Erythroblast (primary cell): ENCODE measurements at regions not wholly inside any gene's neighbourhood (a gene's known extent, or its start where the extent isn't known, plus 50 kb on each side); places are given as distances from the start of the nearest gene placed in this dataset.

ENCODE experiments used
- DNase-seq, 2 experiments: peaks; one replicate each; lab custom pipeline; 2025; lab: John Stamatoyannopoulos, UW
- GATA1 ChIP-seq: IDR thresholded peaks from 2 replicates; pipeline ENCODE4 v1.6.1; 2011; ENCODE audit warnings: low read depth, mild to moderate bottlenecking, control low read depth, low read length, moderate library complexity
- POLR2A ChIP-seq: IDR thresholded peaks from 2 replicates; pipeline ENCODE4 v1.6.1; 2011; ENCODE audit warnings: mild to moderate bottlenecking, low read length

GRCh38 chr2:45276914-45277313, 267.7 kb upstream of the SIX2 start:
- no peak for DNase-seq
- TF ChIP-seq POLR2A (no peak), GATA1 (no peak)

DNA sequence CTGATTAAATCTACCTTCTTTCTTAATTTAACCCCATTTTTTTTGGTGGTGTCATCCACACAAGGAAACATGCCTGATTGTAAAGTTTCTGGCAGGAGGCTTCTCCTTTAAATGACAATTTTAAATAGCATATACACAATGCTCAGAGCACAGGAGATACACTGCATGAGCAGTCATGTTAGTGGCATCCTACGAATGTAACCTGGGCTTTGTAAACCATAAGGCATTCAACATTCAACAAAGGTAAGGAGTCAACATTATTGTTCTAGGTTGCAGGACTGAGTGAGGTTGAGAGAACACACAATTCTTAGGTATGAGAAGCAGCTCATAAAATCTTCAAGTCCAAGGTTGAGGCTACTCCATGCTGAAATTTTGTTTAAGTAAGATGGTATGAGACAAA, 266.6 kb upstream of the SIX2 start:
- no peak for DNase-seq
- TF ChIP-seq POLR2A (no peak), GATA1 (no peak)

DNA sequence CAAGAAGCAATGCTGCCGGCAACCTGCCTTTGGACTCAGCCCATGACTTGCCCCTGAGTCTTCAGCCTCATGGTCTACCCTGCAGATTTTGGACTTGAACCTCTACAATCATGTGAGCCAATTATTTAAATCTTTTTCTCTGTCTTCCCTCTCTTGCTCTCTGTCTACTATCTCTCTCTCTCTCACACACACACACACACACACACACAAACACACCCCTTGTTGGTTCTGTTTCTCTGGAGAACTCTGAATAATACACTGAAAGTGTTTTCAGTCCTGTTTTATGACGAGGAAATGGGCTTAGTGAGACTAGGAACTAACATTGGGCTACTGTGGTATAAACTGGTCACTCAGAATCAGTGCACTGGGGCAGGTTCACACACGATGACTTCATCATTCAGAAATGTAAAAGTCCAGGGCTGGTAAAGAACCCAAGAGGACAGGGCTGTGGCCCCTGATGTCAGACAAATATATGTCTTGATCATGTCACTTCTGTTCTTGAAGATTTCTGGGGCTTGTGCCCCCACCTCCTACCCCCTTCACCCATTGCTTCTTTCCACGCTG, 266.1 kb upstream of the SIX2 start:
- DNase-seq = no peak
- no peak for TF ChIP-seq GATA1
- TF ChIP-seq POLR2A = no peak

- TF ChIP-seq GATA1 (no peak), POLR2A (no peak)
- DNase-seq = no peak
Observed at GRCh38 chr2:45274250-45274926, 265.1 kb upstream of the SIX2 start.

DNA sequence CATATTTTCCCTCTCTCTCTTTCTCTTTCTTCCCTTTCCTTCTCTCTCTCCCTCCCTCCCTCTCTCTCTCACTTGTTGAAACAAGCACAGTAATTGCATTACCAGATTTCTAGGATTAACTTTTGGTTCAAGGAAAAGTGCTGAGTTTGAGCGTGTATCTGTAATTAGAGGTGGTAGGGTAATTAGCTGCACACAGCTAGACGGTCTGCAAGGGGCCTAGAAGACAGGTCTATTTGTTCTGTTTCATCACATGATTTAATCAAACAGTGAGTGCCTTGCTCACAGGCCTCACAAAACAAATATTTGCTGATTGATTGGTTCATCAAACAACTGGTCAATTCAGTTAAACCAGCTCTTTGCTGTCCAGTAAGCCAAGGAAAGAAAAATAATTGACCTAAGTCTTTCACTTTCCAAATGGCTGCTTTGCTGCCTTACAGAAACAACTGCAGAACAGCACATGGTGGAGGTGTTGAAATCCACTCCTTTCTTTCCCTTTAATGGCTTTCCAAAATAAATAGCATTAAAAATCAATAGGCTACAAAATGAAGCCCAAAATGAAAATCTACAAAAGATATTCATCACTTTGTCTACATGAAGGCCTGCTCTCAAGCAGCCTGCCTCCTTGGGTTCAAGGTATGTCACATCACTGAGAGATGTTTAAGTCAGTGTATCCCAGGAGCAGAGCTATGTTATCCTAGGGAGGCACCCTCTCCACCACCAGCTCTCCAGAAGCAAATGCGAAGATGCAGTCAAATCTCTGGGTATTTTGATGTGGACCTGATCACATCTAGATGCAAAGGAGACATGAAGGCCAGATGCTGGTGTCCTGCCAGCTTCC, 264.4 kb upstream of the SIX2 start:
- TF ChIP-seq GATA1 (no peak), POLR2A (no peak)
- DNase-seq = no peak

- no peak for TF ChIP-seq POLR2A
- no peak for TF ChIP-seq GATA1
Observed at GRCh38 chr2:45272549-45273265, 263.5 kb upstream of the SIX2 start.

GRCh38 chr2:45269149-45269793, 260.0 kb upstream of the SIX2 start:
- TF ChIP-seq GATA1 (no peak), POLR2A (no peak)
- DNase-seq = no peak

More at GRCh38 chr2:45272549-45273265, 263.5 kb upstream of the SIX2 start:
- no peak for DNase-seq

GRCh38 chr2:45268631-45269030, 259.4 kb upstream of the SIX2 start:
- TF ChIP-seq POLR2A = no peak
- no peak for DNase-seq

GRCh38 chr2:45267062-45267792, 258.0 kb upstream of the SIX2 start:
- TF ChIP-seq POLR2A (no peak), GATA1 (no peak)

DNA sequence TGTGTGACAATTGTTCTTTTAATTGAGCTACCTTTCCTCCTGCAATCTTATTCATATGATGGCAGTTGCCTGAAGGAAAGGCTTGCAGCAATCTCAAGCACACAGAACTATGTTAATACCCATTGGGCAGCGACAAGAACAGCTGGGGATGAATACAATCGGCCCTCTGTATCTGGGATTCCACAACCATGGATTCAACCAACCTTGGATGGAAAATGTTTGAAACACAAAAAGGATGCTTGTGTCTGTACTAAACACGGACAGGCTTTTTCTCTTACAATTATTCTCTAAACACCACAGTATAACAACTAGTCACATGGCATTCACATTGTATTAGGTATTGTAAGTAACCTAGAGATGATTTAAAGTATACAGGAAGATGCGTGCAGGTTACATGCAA, 256.1 kb upstream of the SIX2 start:
- no peak for TF ChIP-seq GATA1
- DNase-seq = no peak

More at GRCh38 chr2:45267062-45267792, 258.0 kb upstream of the SIX2 start:
- DNase-seq = no peak

DNA sequence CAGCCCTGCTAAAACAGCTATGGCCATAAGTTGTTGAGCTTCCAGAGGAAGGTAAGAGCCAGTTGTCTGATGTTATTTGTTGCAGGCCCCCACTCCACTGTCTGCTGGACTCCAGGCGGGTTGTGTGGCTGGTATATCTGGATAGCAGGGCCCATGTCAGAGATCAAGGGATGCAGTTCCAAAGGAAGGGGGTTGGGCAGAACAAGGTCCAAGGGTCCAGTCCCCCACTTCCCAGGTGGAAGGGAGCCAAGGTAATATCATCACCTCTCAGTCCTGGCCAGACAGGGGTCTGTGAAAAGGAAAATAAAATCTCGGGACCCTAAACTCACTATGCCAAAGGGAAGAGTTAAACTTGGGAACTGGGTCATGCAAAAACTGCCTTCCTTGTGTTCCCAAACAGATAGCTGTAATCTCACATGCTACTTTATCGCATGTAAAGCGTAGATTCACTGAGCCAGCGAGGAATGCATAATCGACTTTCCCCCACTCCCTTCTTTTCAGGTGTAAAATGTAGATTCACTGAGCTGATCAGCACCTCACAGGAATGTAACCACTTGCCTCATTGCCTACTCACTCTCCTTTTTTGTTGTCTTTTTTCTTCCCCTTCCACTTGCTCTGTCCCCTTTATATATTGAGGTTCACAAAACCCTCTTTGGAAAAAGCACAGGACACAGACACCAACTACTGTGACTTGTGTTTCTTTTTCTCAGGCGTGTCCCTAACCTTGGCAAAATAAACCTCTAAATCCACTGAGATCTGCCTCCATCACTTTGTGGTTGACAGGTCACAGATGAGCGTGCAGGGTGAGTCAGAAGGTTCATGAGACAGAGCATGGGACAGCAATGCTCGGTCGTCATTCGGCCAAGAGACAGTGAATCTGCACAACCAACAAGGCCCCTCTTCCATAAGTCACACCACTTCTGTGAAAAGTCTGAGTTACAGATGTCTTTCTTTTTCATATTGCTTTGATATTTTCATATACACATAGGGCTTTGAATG, 255.3 kb upstream of the SIX2 start:
- no peak for DNase-seq
- TF ChIP-seq GATA1 = no peak
- no peak for TF ChIP-seq POLR2A
